Activated B cell treated with CpG ODN at 0.5 μM for 24 hours (primary cell): ENCODE measurements at regions not wholly inside any gene's neighbourhood (a gene's known extent, or its start where the extent isn't known, plus 50 kb on each side); places are given as distances from the start of the nearest gene placed in this dataset.
A peak's percentile ranks its signal among the peaks of the same experiment; 100 is the strongest.

Experiments used
- ATAC-seq: fragments of 200-7000 bp; cut with Tn5 transposase; one replicate; pipeline ENCODE4 v1.10.0; 2021; ENCODE audit warnings: low read depth, mild to moderate bottlenecking, moderate library complexity
- CTCF ChIA-PET: fragments of 350-600 bp; sonication (Branson Sonifier 250); formaldehyde crosslinking; loops from one replicate; lab custom pipeline; 2021; ENCODE audit warnings: antibody characterized with exemption; lab: Charles Lee
- POLR2A ChIA-PET: fragments of 350-600 bp; sonication (Branson Sonifier 250); formaldehyde crosslinking; loops from one replicate; lab custom pipeline; 2021; ENCODE audit warnings: antibody characterized with exemption; lab: Charles Lee
- DNase-seq: peaks from one replicate; pipeline ENCODE4 v3.0.0; 2022
- H3K27ac Mint-ChIP-seq: one replicate; pipeline ENCODE4 v1.8.0; 2020; ENCODE audit warnings: mixed read lengths
- H3K27me3 Mint-ChIP-seq: one replicate; pipeline ENCODE4 v1.8.0; 2021; ENCODE audit warnings: mixed read lengths
- H3K36me3 Mint-ChIP-seq: one replicate; pipeline ENCODE4 v1.8.0; 2021; ENCODE audit warnings: low read depth, mixed read lengths
- H3K4me1 Mint-ChIP-seq: one replicate; pipeline ENCODE4 v1.8.0; 2021; ENCODE audit warnings: mixed read lengths
- H3K4me3 Mint-ChIP-seq: one replicate; pipeline ENCODE4 v1.8.0; 2020; ENCODE audit warnings: mild to moderate bottlenecking, mixed read lengths
- H3K9me3 Mint-ChIP-seq: one replicate; pipeline ENCODE4 v1.8.0; 2020; ENCODE audit warnings: mixed read lengths
- intact Hi-C: fragments of 100-400 bp; cut with micrococcal nuclease; formaldehyde crosslinking; loops from one replicate; pipeline ENCODE4 v1.15.1; 2024
- TF ChIP-seq, protein P1 (sequence below): fragments of 200-600 bp; IDR thresholded peaks from one replicate; pipeline ENCODE4 v1.8.0; 2022; ENCODE audit warnings: antibody characterized with exemption, mild to moderate bottlenecking

- ChIA-PET POLR2A (interaction anchor here (0.7 kb wide), 1 partner anchor 128 kb away, joined by 4 read pairs; no protein-coding TSS in a partner anchor), CTCF (no interaction called here)
- ATAC-seq: no peak
- Mint-ChIP-seq H3K4me1 (no peaks in the 10 kb centered on the region), H3K36me3 (no peaks in the 10 kb centered on the region), H3K9me3 (no peaks in the 10 kb centered on the region), H3K27me3 (no peaks in the 10 kb centered on the region), H3K4me3 (no peak overlapping the region), H3K27ac (no peak overlapping the region)
- intact Hi-C loops: loop anchor here (10.0 kb wide), 1 partner anchor 1984 kb away; no protein-coding TSS in a partner anchor
- TF ChIP-seq, protein P1, sequence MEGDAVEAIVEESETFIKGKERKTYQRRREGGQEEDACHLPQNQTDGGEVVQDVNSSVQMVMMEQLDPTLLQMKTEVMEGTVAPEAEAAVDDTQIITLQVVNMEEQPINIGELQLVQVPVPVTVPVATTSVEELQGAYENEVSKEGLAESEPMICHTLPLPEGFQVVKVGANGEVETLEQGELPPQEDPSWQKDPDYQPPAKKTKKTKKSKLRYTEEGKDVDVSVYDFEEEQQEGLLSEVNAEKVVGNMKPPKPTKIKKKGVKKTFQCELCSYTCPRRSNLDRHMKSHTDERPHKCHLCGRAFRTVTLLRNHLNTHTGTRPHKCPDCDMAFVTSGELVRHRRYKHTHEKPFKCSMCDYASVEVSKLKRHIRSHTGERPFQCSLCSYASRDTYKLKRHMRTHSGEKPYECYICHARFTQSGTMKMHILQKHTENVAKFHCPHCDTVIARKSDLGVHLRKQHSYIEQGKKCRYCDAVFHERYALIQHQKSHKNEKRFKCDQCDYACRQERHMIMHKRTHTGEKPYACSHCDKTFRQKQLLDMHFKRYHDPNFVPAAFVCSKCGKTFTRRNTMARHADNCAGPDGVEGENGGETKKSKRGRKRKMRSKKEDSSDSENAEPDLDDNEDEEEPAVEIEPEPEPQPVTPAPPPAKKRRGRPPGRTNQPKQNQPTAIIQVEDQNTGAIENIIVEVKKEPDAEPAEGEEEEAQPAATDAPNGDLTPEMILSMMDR: no peak
- DNase-seq: no peak
These were observed 1087.3 kb upstream of the PRKX start for GRCh38 chrX:4800756-4801155.

GRCh38 chrX:4787971-4788370 lies 1074.5 kb upstream of the PRKX start:
- ChIA-PET CTCF (no interaction called here), POLR2A (no interaction called here)
- TF ChIP-seq, protein P1: no peak
- no peak overlapping the region for H3K27ac Mint-ChIP-seq
- H3K27me3 Mint-ChIP-seq: no peaks in the 10 kb centered on the region
- H3K36me3 Mint-ChIP-seq: no peaks in the 10 kb centered on the region
- H3K9me3 Mint-ChIP-seq: no peaks in the 10 kb centered on the region
- H3K4me1 Mint-ChIP-seq: no peaks in the 10 kb centered on the region
- DNase-seq: no peak
- no peak for ATAC-seq
- intact Hi-C loops: loop anchor here (5.0 kb wide), 1 partner anchor 324 kb away; no protein-coding TSS in a partner anchor
- H3K4me3 Mint-ChIP-seq: no peak overlapping the region

GRCh38 chrX:4764888-4765287 lies 1051.4 kb upstream of the PRKX start:
- DNase-seq (no peak), ATAC-seq (no peak)
- no peaks in the 10 kb centered on the region for H3K4me1 Mint-ChIP-seq
- no peak overlapping the region for H3K27ac Mint-ChIP-seq
- ChIA-PET POLR2A (no interaction called here), CTCF (no interaction called here)
- TF ChIP-seq, protein P1: no peak
- H3K27me3 Mint-ChIP-seq: no peaks in the 10 kb centered on the region
- intact Hi-C loops: no loop called here
- H3K9me3 Mint-ChIP-seq: no peaks in the 10 kb centered on the region
- no peak overlapping the region for H3K4me3 Mint-ChIP-seq
- no peaks in the 10 kb centered on the region for H3K36me3 Mint-ChIP-seq

DNA sequence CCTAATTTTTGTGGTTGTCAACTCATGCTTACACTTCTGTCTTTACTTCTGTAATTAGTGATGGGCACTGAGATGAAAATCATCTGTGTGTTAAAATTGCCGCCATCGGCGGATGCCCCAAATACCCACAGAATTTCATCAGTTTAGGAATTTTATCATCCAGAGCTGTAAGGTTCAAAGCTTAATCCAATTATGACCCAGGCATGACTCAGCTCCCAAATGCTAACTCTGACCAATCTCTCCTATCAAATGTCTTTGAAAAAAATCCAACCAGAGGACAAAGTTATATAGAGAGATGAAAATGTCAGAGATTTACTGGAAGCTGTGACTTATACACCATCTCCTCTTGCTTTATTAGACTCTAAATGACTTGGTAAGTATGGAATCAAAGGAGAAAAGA lies 1048.7 kb upstream of the PRKX start:
- ChIA-PET POLR2A (no interaction called here), CTCF (no interaction called here)
- no peaks in the 10 kb centered on the region for H3K27me3 Mint-ChIP-seq
- no peak overlapping the region for H3K4me3 Mint-ChIP-seq
- no peak for DNase-seq
- TF ChIP-seq, protein P1: no peak
- no peaks in the 10 kb centered on the region for H3K36me3 Mint-ChIP-seq
- ATAC-seq: no peak
- intact Hi-C loops: no loop called here
- H3K4me1 Mint-ChIP-seq: no peaks in the 10 kb centered on the region
- no peaks in the 10 kb centered on the region for H3K9me3 Mint-ChIP-seq
- no peak overlapping the region for H3K27ac Mint-ChIP-seq

DNA sequence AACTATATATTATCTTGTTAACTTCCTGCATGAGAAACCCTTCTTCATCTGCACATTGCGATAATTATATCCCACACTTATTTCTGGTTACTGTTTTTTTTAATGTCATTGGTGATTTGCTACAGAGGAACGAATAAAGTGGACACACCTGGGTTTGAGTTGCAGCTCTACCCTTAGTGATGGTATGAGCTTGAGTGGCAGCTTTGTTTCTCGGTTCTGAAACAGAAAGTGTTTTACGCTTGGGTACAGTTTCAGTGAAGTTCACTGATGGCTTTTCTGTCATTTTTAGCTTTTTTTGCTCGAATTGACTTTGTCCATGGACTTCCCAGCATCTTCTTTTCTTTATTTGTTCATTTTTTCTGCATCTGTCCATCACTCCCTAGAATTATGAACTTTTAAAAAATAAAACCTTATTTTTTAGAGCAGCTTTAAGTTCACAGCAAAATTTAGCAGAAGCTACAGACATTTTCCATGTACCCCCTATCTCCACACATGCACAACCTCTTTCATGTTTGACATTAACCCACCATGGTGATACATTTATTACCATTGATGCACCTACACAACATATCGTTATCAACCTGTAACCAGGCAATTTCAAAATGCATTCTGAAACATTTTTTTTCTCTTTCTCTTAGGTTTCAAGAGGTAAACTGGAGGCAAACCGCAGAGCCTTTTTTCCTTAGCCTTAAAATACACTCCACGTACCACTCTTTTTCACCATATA lies 1041.6 kb upstream of the PRKX start:
- CTCF ChIA-PET: no interaction called here
- Mint-ChIP-seq H3K36me3 (no peaks in the 10 kb centered on the region), H3K27me3 (no peaks in the 10 kb centered on the region), H3K4me3 (peak overlapping the region; percentile 3), H3K27ac (peak overlapping the region; percentile 69), H3K4me1 (peaks cover 11% of the 10 kb centered on the region), H3K9me3 (no peaks in the 10 kb centered on the region)
- TF ChIP-seq, protein P1: no peak
- ATAC-seq (peak; percentile 25), DNase-seq (no peak)
- intact Hi-C loops: no loop called here
- POLR2A ChIA-PET: no interaction called here
